Effector memory CD4-positive, alpha-beta T cell (primary cell): ENCODE measurements at regions not wholly inside any gene's neighbourhood (a gene's known extent, or its start where the extent isn't known, plus 50 kb on each side); places are given as distances from the start of the nearest gene placed in this dataset.
"Not testable (repeated sequence)": the region's sequence is repeated elsewhere in the genome, so short reads cannot be mapped to it uniquely, and the experiment has no call there.

Experiments
- DNase-seq, 3 donors: peaks; one replicate each; pipeline ENCODE4 v3.0.0-alpha.2; 2020
- H3K27ac ChIP-seq: 2 replicates; pipeline ENCODE4 v1.7.0; 2013; ENCODE audit warnings: mild to moderate bottlenecking, low read length, moderate library complexity; ENCODE audit not compliant: insufficient read depth, poor library complexity, severe bottlenecking
- H3K27me3 ChIP-seq: replicated peaks from 2 replicates; pipeline ENCODE4 v1.7.0; 2013; ENCODE audit warnings: mild to moderate bottlenecking, low read length; ENCODE audit not compliant: insufficient read depth, control insufficient read depth, poor library complexity, severe bottlenecking
- H3K36me3 ChIP-seq: 2 replicates; pipeline ENCODE4 v1.7.0; 2013; ENCODE audit warnings: mild to moderate bottlenecking, low read length, moderate library complexity; ENCODE audit not compliant: control insufficient read depth, insufficient read depth
- H3K4me1 ChIP-seq: 2 replicates; pipeline ENCODE4 v1.7.0; 2013; ENCODE audit warnings: low read length, mild to moderate bottlenecking; ENCODE audit not compliant: control insufficient read depth, insufficient read depth, poor library complexity, severe bottlenecking
- H3K4me3 ChIP-seq: 2 replicates; pipeline ENCODE4 v1.7.0; 2013; ENCODE audit warnings: low read length, low read depth, mild to moderate bottlenecking; ENCODE audit not compliant: insufficient read depth, poor library complexity, severe bottlenecking
- H3K9me3 ChIP-seq: 2 replicates; pipeline ENCODE4 v1.7.0; 2013; ENCODE audit warnings: mild to moderate bottlenecking, low read length, moderate library complexity; ENCODE audit not compliant: control insufficient read depth

- DNase-seq, result no peak
- Histone ChIP-seq H3K9me3 (no peaks in the 10 kb centered on the region), H3K36me3 (no peaks in the 10 kb centered on the region), H3K27ac (no peak overlapping the region), H3K4me3 (no peak overlapping the region), H3K27me3 (no peaks in the 10 kb centered on the region), H3K4me1 (no peaks in the 10 kb centered on the region)
Observed at GRCh38 chr20:52081791-52082190, 109.8 kb downstream of the ZFP64 start.

GRCh38 chr20:52081066-52081465, 110.5 kb downstream of the ZFP64 start:
- H3K4me3 ChIP-seq, result no peak overlapping the region
- no peak for DNase-seq
- H3K27me3 ChIP-seq, result no peaks in the 10 kb centered on the region
- no peaks in the 10 kb centered on the region for H3K4me1 ChIP-seq
- no peaks in the 10 kb centered on the region for H3K9me3 ChIP-seq
- no peak overlapping the region for H3K27ac ChIP-seq
- H3K36me3 ChIP-seq, result no peaks in the 10 kb centered on the region

- Histone ChIP-seq H3K36me3 (no peaks in the 10 kb centered on the region), H3K4me1 (no peaks in the 10 kb centered on the region), H3K9me3 (no peaks in the 10 kb centered on the region), H3K4me3 (no peak overlapping the region), H3K27ac (no peak overlapping the region), H3K27me3 (no peaks in the 10 kb centered on the region)
- DNase-seq, result no peak
Observed at GRCh38 chr20:52078289-52078688, 113.3 kb downstream of the ZFP64 start.

GRCh38 chr20:52076164-52076563, 115.4 kb downstream of the ZFP64 start:
- Histone ChIP-seq H3K27me3 (no peaks in the 10 kb centered on the region), H3K4me1 (no peaks in the 10 kb centered on the region), H3K9me3 (no peaks in the 10 kb centered on the region), H3K27ac (no peak overlapping the region), H3K4me3 (no peak overlapping the region), H3K36me3 (no peaks in the 10 kb centered on the region)
- no peak for DNase-seq

GRCh38 chr20:52075400-52075799, 116.2 kb downstream of the ZFP64 start:
- DNase-seq, result no peak

GRCh38 chr20:52071136-52071535, 120.4 kb downstream of the ZFP64 start:
- Histone ChIP-seq H3K4me1 (no peaks in the 10 kb centered on the region), H3K27me3 (no peaks in the 10 kb centered on the region), H3K9me3 (no peaks in the 10 kb centered on the region), H3K4me3 (no peak overlapping the region), H3K36me3 (no peaks in the 10 kb centered on the region), H3K27ac (no peak overlapping the region)
- no peak for DNase-seq

More at GRCh38 chr20:52075400-52075799, 116.2 kb downstream of the ZFP64 start:
- Histone ChIP-seq H3K36me3 (no peaks in the 10 kb centered on the region), H3K4me3 (no peak overlapping the region), H3K27ac (no peak overlapping the region), H3K4me1 (no peaks in the 10 kb centered on the region), H3K27me3 (no peaks in the 10 kb centered on the region), H3K9me3 (no peaks in the 10 kb centered on the region)

GRCh38 chr20:52064931-52065330, 126.6 kb downstream of the ZFP64 start:
- DNase-seq, result no peak
- no peak overlapping the region for H3K27ac ChIP-seq

GRCh38 chr20:52062452-52063209, 128.9 kb downstream of the ZFP64 start:
- Histone ChIP-seq H3K9me3 (no peaks in the 10 kb centered on the region), H3K4me3 (no peak overlapping the region), H3K27ac (no peak overlapping the region), H3K27me3 (no peaks in the 10 kb centered on the region), H3K36me3 (no peaks in the 10 kb centered on the region), H3K4me1 (no peaks in the 10 kb centered on the region)
- DNase-seq, result no peak

More at GRCh38 chr20:52064931-52065330, 126.6 kb downstream of the ZFP64 start:
- Histone ChIP-seq H3K4me1 (no peaks in the 10 kb centered on the region), H3K27me3 (no peaks in the 10 kb centered on the region), H3K36me3 (no peaks in the 10 kb centered on the region), H3K4me3 (no peak overlapping the region), H3K9me3 (no peaks in the 10 kb centered on the region)

- H3K27me3 ChIP-seq, result no peaks in the 10 kb centered on the region
- no peak overlapping the region for H3K4me3 ChIP-seq
- no peak overlapping the region for H3K27ac ChIP-seq
- H3K36me3 ChIP-seq, result no peaks in the 10 kb centered on the region
- peaks cover 6% of the 10 kb centered on the region for H3K9me3 ChIP-seq
- H3K4me1 ChIP-seq, result no peaks in the 10 kb centered on the region
- no peak for DNase-seq
Observed at GRCh38 chr20:52060794-52061714, 130.5 kb downstream of the ZFP64 start.

GRCh38 chr20:52057133-52057532, 134.4 kb downstream of the ZFP64 start:
- H3K4me3 ChIP-seq, H3K27ac ChIP-seq, H3K4me1 ChIP-seq, DNase-seq, H3K9me3 ChIP-seq, H3K27me3 ChIP-seq, H3K36me3 ChIP-seq: not testable (repeated sequence)
